Left ventricle myocardium inferior (tissue), 1 donor: ENCODE measurements at regions not wholly inside any gene's neighbourhood (a gene's known extent, or its start where the extent isn't known, plus 50 kb on each side); places are given as distances from the start of the nearest gene placed in this dataset.

Experiments
- DNase-seq: peaks from one replicate; pipeline ENCODE4 v3.0.0-alpha.2; 2020
- H3K27ac ChIP-seq: fragments of 200-600 bp; replicated peaks from 2 replicates; pipeline ENCODE4 v1.8.0; 2021
- H3K27me3 ChIP-seq: fragments of 200-600 bp; 2 replicates; pipeline ENCODE4 v1.8.0; 2021; ENCODE audit warnings: low read depth
- H3K36me3 ChIP-seq: fragments of 200-600 bp; 2 replicates; pipeline ENCODE4 v1.8.0; 2021
- H3K4me1 ChIP-seq: fragments of 200-600 bp; 2 replicates; pipeline ENCODE4 v1.8.0; 2021
- H3K4me3 ChIP-seq: fragments of 200-600 bp; 2 replicates; pipeline ENCODE4 v1.8.0; 2021; ENCODE audit warnings: mild to moderate bottlenecking, moderate library complexity
- H3K9me3 ChIP-seq: fragments of 200-600 bp; replicated peaks from 2 replicates; pipeline ENCODE4 v1.8.0; 2021
- CTCF ChIP-seq: fragments of 200-600 bp; IDR thresholded peaks from 2 replicates; pipeline ENCODE4 v1.8.0; 2021; ENCODE audit warnings: antibody characterized with exemption, mild to moderate bottlenecking, borderline replicate concordance
- intact Hi-C: fragments of 100-400 bp; cut with micrococcal nuclease; formaldehyde crosslinking; loops from one replicate; pipeline ENCODE4 v1.11.0; 2022
- donor health status: DM: no; HTN: yes; CAD: no; lungs with severe emphysema.

DNA sequence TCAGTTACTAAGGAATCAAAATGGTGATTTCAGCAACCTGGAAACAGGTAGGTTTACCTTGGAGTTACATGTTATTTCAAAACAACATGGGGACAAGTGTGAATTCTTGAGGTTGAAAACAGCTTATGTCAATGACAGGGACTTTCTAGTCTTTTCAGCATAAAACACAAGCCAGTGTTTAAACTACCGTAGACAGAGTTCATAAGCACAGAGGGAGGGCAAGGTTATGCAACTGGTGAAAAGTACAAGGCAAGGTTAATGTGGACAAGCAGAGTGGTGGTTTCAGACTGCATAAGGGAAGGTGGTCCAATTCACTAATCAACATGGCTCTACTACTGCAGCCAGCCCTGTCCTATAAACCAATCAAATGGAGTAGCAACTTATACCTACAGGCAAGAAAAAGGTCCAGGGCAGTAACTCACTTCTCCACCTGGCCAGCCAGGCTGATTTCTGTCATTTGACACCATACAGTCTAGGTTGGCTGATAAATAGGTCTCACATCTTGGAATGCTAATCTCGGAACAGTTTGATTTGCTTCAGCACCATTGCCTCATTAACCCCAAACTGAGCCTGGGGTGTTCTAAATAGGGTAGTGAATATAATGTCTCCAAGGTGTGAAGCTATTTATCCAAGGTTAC, 250.3 kb upstream of the PROX1 start:
- TF ChIP-seq CTCF = no peak
- intact Hi-C loops = no loop called here
- Histone ChIP-seq H3K27me3 (no peaks in the 10 kb centered on the region), H3K4me1 (no peaks in the 10 kb centered on the region), H3K27ac (no peak overlapping the region), H3K4me3 (no peak overlapping the region), H3K9me3 (peaks cover 1% of the 10 kb centered on the region), H3K36me3 (no peaks in the 10 kb centered on the region)
- DNase-seq = no peak

- no peaks in the 10 kb centered on the region for H3K27me3 ChIP-seq
- intact Hi-C loops = no loop called here
- peaks cover 10% of the 10 kb centered on the region for H3K9me3 ChIP-seq
- no peak for TF ChIP-seq CTCF
- no peaks in the 10 kb centered on the region for H3K36me3 ChIP-seq
- no peak overlapping the region for H3K27ac ChIP-seq
- H3K4me1 ChIP-seq = no peaks in the 10 kb centered on the region
- DNase-seq = no peak
- H3K4me3 ChIP-seq = no peak overlapping the region
These were observed 249.1 kb upstream of the PROX1 start for GRCh38 chr1:213738658-213739057.

DNA sequence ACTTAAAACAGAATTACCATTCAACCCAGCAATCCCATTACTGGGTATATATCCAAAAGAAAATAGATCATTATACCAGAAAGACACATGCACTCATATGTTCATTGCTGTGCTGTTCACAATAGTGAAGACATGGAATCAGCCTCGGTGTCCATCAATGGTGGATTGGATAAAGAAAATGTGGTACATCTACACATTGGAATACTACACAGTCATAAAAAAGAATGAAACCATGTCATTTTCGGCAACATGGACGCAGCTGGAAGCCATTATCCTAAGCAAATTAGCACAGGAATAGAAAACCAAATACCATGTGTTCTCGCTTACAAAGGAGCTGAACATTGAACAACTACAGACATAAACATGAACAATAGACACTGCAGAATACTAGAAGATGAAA, 244.8 kb upstream of the PROX1 start:
- no peak for DNase-seq
- peaks cover 14% of the 10 kb centered on the region for H3K27me3 ChIP-seq

DNA sequence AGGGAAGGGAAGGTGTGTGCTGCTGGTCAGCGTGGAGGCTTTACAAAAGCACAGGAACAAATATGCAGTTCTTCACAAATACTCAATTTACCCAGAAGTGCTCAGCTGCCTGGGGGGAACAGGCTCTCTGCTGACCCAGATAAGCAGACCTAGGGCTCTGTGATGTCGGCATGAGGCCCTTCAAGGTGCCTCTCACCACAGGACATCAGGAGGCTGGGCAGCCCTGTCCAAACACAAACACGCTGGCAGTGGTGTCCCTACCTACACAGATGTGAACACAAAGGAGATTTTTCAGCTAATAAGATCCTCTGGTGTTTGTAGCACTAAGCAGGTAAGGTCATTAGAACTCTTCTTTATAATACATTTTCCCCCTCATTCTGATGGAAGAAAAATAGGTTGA, 243.0 kb upstream of the PROX1 start:
- Histone ChIP-seq H3K27me3 (peaks cover 14% of the 10 kb centered on the region), H3K36me3 (no peaks in the 10 kb centered on the region), H3K9me3 (peaks cover 10% of the 10 kb centered on the region), H3K27ac (no peak overlapping the region), H3K4me3 (no peak overlapping the region), H3K4me1 (no peaks in the 10 kb centered on the region)
- intact Hi-C loops = no loop called here
- DNase-seq = no peak
- TF ChIP-seq CTCF = no peak

More for the DNA sequence above, 244.8 kb upstream of the PROX1 start:
- peaks cover 10% of the 10 kb centered on the region for H3K9me3 ChIP-seq
- H3K27ac ChIP-seq = no peak overlapping the region
- no peaks in the 10 kb centered on the region for H3K36me3 ChIP-seq
- TF ChIP-seq CTCF = no peak
- H3K4me3 ChIP-seq = no peak overlapping the region
- H3K4me1 ChIP-seq = no peaks in the 10 kb centered on the region
- intact Hi-C loops = no loop called here

- peaks cover 14% of the 10 kb centered on the region for H3K27me3 ChIP-seq
- TF ChIP-seq CTCF = no peak
- no peaks in the 10 kb centered on the region for H3K36me3 ChIP-seq
- intact Hi-C loops = no loop called here
- H3K4me1 ChIP-seq = no peaks in the 10 kb centered on the region
- no peak overlapping the region for H3K4me3 ChIP-seq
- H3K27ac ChIP-seq = no peak overlapping the region
- DNase-seq = no peak
- peaks cover 10% of the 10 kb centered on the region for H3K9me3 ChIP-seq
These were observed 242.3 kb upstream of the PROX1 start for GRCh38 chr1:213745451-213745850.
